Glutamatergic neuron (in vitro differentiated cells): ENCODE measurements at regions not wholly inside any gene's neighbourhood (a gene's known extent, or its start where the extent isn't known, plus 50 kb on each side); places are given as distances from the start of the nearest gene placed in this dataset.

Source experiments
- DNase-seq: peaks from one replicate; pipeline ENCODE4 v3.0.0; 2022
- H3K27ac Mint-ChIP-seq: one replicate; pipeline ENCODE4 v1.8.0; 2020; ENCODE audit warnings: mild to moderate bottlenecking, mixed read lengths, inconsistent platforms; ENCODE audit not compliant: unreplicated experiment
- H3K27me3 Mint-ChIP-seq: one replicate; pipeline ENCODE4 v1.8.0; 2020; ENCODE audit warnings: mild to moderate bottlenecking, moderate library complexity, mixed read lengths, inconsistent platforms; ENCODE audit not compliant: unreplicated experiment
- H3K36me3 Mint-ChIP-seq: one replicate; pipeline ENCODE4 v1.8.0; 2020; ENCODE audit warnings: mild to moderate bottlenecking, mixed read lengths, inconsistent platforms; ENCODE audit not compliant: unreplicated experiment
- H3K4me1 Mint-ChIP-seq: one replicate; pipeline ENCODE4 v1.8.0; 2020; ENCODE audit warnings: mild to moderate bottlenecking, low read depth, mixed read lengths, inconsistent platforms; ENCODE audit not compliant: unreplicated experiment
- H3K4me3 Mint-ChIP-seq: one replicate; pipeline ENCODE4 v1.8.0; 2020; ENCODE audit warnings: mild to moderate bottlenecking, mixed read lengths, inconsistent platforms; ENCODE audit not compliant: unreplicated experiment
- H3K9me3 Mint-ChIP-seq: one replicate; pipeline ENCODE4 v1.8.0; 2020; ENCODE audit warnings: mild to moderate bottlenecking, moderate library complexity, mixed read lengths, inconsistent platforms; ENCODE audit not compliant: unreplicated experiment
- CTCF ChIP-seq: fragments of 200-600 bp; sonication (generic); IDR thresholded peaks from one replicate; pipeline ENCODE4 v1.5.0; 2021; ENCODE audit not compliant: partially characterized antibody, unreplicated experiment

GRCh38 chr21:20667931-20668330 lies 330.3 kb upstream of the NCAM2 start:
- Mint-ChIP-seq H3K4me3 (peak overlapping the region; percentile 17), H3K27ac (peak overlapping the region; percentile 35), H3K36me3 (peaks cover 8% of the 10 kb centered on the region), H3K4me1 (no peaks in the 10 kb centered on the region), H3K27me3 (no peaks in the 10 kb centered on the region), H3K9me3 (peaks cover 5% of the 10 kb centered on the region)
- TF ChIP-seq CTCF, result no peak
- DNase-seq, result no peak

GRCh38 chr21:20685475-20685874 lies 312.7 kb upstream of the NCAM2 start:
- H3K27me3 Mint-ChIP-seq, result peaks cover 1% of the 10 kb centered on the region
- H3K4me1 Mint-ChIP-seq, result no peaks in the 10 kb centered on the region
- H3K27ac Mint-ChIP-seq, result no peak overlapping the region
- no peaks in the 10 kb centered on the region for H3K36me3 Mint-ChIP-seq
- no peak overlapping the region for H3K4me3 Mint-ChIP-seq
- no peak for TF ChIP-seq CTCF
- peaks cover 2% of the 10 kb centered on the region for H3K9me3 Mint-ChIP-seq
- no peak for DNase-seq

GRCh38 chr21:20698585-20698984 lies 299.6 kb upstream of the NCAM2 start:
- no peak for TF ChIP-seq CTCF
- no peak for DNase-seq
- Mint-ChIP-seq H3K27ac (no peak overlapping the region), H3K4me3 (no peak overlapping the region), H3K27me3 (peaks cover 3% of the 10 kb centered on the region), H3K9me3 (peaks cover 2% of the 10 kb centered on the region), H3K36me3 (no peaks in the 10 kb centered on the region), H3K4me1 (peaks cover 13% of the 10 kb centered on the region)

GRCh38 chr21:20701235-20701634 lies 297.0 kb upstream of the NCAM2 start:
- Mint-ChIP-seq H3K27ac (no peak overlapping the region), H3K4me3 (no peak overlapping the region), H3K36me3 (no peaks in the 10 kb centered on the region), H3K27me3 (peaks cover 3% of the 10 kb centered on the region), H3K9me3 (peaks cover 2% of the 10 kb centered on the region), H3K4me1 (peaks cover 16% of the 10 kb centered on the region)
- no peak for DNase-seq
- TF ChIP-seq CTCF, result no peak

GRCh38 chr21:20703112-20703767 lies 295.0 kb upstream of the NCAM2 start:
- Mint-ChIP-seq H3K4me3 (peak overlapping the region; percentile 10), H3K27ac (peak overlapping the region; percentile 76), H3K36me3 (no peaks in the 10 kb centered on the region), H3K9me3 (peaks cover 2% of the 10 kb centered on the region), H3K27me3 (peaks cover under 1% of the 10 kb centered on the region), H3K4me1 (peaks cover 16% of the 10 kb centered on the region)
- TF ChIP-seq CTCF, result no peak
- no peak for DNase-seq
